Activated T-cell treated with anti-CD3 and anti-CD28 coated beads for 24 hours (primary cell): ENCODE measurements at regions not wholly inside any gene's neighbourhood (a gene's known extent, or its start where the extent isn't known, plus 50 kb on each side); places are given as distances from the start of the nearest gene placed in this dataset.
"Not testable (repeated sequence)": the region's sequence is repeated elsewhere in the genome, so short reads cannot be mapped to it uniquely, and the experiment has no call there.

Experiments
- DNase-seq: peaks from one replicate; pipeline ENCODE4 v3.0.0-alpha.2; 2020; ENCODE audit warnings: low read depth

DNA sequence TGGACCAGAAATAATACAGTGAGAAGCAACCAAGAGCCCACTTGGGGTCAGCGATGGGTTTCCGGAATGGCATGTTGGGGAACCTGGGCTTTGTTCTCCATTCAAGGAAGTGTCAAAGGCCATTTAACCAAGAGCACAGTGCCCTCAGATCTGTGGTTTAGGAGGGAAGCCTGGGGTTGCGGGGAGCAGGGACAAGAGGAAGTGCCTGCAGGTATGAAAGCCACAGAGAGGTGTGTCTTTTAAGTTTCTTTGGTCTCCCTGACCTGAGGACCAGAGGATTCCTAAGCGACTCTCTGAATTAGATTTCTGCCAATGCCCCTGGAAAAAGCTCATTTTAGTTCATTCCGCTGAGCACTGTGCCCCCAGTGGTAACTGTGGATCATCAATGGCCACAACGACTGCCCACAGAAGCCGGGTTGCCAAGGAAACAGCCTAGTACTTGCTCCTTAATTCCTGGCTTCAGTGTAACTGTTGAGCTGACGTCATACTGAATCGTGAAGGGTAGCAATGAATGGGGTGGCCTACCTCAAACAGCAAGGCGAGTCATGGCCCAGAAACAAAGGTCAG is 107.3 kb upstream of the SPIN1 start:
- DNase-seq, result no peak

- no peak for DNase-seq
These were observed 110.2 kb upstream of the SPIN1 start for GRCh38 chr9:88278036-88278435.

GRCh38 chr9:88274078-88274477 is 114.2 kb upstream of the SPIN1 start:
- DNase-seq, result no peak

GRCh38 chr9:88272986-88273385 is 115.3 kb upstream of the SPIN1 start:
- no peak for DNase-seq

DNA sequence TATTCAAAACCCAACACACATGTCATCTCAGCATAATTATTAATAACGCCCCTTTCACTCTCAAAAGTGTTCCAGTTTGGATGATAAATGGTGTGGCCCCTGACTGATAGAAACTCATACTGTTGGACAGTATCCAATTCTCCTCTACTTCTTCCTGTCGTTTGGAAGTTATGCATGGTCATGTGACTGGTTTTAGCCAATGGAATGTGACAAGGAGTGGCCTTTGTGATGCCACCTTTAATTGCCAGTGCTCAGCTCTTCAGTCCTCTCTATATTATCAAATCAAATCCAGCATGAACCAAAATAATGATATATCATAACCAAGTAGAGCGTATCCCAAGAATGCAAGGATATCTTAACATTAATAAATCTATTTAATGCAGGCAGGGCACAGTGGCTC is 117.8 kb upstream of the SPIN1 start:
- DNase-seq, result no peak

- no peak for DNase-seq
These were observed 119.4 kb upstream of the SPIN1 start for GRCh38 chr9:88268886-88269285.

DNA sequence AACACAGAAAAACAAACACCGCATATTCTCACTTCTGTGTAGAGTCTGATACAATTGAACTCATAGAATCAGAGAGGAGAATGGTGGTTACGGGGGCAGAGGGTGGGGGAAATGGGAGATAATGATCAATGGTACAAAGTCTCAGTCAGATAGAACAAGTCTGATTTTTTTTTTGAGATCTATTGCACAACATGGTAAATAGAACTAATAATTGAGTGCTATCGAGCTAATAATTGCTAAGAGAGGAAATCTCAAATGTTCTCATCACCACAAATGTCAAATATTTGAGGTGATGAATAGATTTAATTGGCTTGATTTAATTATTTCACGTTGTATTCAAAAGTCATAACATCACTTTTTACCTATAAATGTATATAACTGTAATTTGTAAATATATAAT is 121.0 kb upstream of the SPIN1 start:
- DNase-seq, result no peak

- no peak for DNase-seq
These were observed 121.8 kb upstream of the SPIN1 start for GRCh38 chr9:88266416-88266815.

DNA sequence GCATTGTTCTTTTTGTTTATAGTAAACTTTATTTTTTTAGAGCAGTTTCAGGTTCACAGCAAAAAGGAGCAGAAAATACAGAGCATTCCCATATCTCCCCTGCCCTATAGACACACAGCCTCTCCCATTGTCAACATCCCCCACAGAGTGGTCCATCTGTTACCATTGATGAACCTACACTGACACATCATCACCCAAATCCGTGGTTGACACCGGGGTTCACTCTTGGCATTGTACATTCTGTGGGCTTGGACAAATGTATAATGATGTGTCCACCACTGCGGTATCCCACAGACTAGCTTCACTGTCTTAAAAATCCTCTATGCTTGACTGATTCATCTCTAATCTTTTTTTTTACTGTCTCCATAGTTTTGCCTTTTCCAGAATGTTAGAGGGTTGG is 120.7 kb upstream of the SPATA31C2 start:
- DNase-seq, result no peak

- DNase-seq, result no peak
These were observed 120.3 kb upstream of the SPATA31C2 start for GRCh38 chr9:88258601-88259000.

GRCh38 chr9:88258024-88258423 is 119.7 kb upstream of the SPATA31C2 start:
- no peak for DNase-seq

DNA sequence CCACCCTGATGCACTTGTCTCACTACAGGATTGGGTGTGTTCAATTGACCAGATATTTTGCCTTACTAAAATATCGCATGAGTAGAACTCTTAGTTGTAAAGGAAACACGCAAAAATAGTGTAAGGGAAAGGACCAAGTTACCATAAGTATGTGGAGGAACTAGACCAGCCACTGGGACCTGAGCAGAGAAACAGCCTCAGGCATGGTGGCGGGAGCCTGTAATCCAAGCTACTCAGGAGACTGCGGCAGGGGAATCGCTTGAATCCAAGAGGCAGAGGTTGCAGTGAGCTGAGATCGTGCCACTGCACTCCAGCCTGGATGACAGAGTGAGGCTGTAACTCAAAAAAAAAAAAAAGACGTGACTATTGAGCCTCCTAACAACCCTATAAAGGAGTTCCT is 117.9 kb upstream of the SPATA31C2 start:
- DNase-seq, result no peak

GRCh38 chr9:88255806-88256205 is 117.5 kb upstream of the SPATA31C2 start:
- DNase-seq, result not testable (repeated sequence)

- no peak for DNase-seq
These were observed 113.6 kb upstream of the SPATA31C2 start for GRCh38 chr9:88251903-88252302.

DNA sequence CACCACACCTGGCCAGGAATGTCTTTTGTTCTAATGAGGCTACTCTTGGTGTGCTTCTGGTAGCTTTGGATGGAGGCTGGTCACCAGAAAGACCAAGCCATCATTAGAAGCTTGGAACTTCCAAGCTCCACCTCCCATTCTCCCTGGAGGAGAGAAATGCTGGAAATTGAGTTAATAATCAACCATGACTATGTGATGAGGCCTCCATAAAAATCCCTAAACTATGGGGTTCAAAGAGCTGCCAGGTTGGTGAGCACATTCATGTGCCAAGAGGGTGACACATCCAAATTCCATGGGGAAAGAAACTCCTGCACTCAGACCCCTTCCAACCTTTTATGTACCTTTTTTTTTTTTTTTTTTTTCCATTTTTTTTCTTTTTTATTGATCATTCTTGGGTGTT is 105.5 kb upstream of the SPATA31C2 start:
- no peak for DNase-seq

GRCh38 chr9:88242879-88243278 is 104.6 kb upstream of the SPATA31C2 start:
- DNase-seq, result no peak

DNA sequence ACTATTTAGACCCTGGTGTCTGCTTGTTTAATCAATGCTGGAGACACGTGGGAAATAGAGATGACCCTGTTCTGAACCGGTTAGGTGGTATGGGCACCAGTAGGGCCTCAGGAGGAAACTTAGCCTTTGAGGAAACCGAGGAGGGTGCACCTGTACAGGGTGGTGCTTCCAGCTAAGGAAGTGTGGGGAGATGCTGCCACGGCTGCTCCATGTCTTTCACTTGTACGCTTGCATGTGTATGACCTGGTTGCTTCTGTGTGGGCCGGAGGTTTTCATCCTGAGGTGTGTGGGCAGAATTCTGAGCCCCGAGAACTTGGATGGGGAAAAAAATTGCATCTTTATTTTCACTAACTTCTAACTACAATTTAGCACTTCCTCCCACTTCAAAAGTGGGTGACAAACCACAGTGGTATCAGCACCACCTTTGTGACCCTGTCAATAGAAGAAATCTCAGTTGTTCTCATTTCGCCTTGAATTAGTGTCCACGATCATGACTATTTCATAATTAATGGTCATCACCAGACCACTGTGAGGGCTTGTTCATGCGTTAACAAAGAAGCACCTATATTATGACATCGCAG is 99.8 kb upstream of the SPATA31C2 start:
- peak; percentile 15 for DNase-seq

DNA sequence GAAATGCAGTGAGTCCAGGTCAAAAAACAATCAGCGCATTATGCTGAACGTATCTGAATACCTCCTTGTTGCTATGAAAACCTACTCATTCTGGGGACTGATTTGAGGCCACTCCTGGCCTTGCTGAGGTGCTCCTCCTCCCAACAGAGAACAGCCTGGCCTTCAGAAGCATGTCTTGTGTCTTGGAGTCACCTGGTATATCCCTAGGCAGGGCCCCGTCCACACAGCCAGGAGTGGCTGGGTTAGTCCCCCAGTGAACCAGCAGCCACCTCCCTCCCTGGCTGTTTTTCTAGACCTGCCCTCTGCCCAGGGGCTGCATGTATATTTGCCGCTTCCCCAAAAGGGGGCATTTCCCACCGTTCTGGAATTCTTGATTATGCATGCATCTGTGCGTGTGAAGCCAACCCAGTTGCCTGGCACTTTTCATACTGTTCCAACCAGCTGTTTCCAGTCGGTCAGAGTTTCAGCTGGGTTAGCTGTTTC is 99.2 kb upstream of the SPATA31C2 start:
- DNase-seq, result no peak

GRCh38 chr9:88236511-88237478 is 98.5 kb upstream of the SPATA31C2 start:
- no peak for DNase-seq

GRCh38 chr9:88235615-88236014 is 97.3 kb upstream of the SPATA31C2 start:
- DNase-seq, result no peak

DNA sequence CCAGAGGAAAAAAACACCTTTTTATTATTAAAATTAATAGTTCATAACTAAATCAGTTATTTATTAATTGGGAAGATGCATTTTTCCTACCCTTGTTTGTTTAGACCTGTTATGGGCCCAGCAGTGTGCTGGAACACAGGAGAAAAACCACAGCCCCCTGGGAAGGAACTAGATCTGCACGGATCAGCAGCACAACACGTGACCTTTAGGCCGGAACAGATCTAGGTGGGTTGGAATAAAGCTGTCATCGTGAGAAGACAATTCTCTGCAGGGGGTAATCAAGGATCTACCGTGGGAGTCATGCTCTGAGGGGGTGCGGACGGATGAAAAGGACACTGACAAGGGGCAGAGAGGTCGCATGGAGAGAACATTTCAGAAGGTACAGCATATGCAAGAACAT is 95.8 kb upstream of the SPATA31C2 start:
- DNase-seq, result no peak

DNA sequence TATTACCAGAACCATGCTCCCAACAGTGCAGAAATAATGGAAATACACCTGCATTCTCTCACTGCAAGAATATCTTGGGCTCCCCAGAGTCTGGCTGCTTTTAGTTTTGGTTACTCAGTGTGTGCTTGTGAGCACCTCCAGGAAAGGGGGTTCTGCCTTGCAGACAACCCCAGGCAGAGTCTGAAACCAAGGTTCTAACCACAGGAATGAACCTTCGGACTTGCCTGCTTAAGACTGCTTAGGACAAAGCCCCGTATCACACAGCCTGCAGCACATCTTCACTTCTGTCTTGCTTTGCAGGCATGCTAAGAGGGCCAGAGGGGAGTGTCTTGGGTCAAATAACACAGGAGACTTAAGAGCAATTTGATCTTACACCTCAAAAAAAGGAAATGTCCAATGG is 94.8 kb upstream of the SPATA31C2 start:
- DNase-seq, result no peak

DNA sequence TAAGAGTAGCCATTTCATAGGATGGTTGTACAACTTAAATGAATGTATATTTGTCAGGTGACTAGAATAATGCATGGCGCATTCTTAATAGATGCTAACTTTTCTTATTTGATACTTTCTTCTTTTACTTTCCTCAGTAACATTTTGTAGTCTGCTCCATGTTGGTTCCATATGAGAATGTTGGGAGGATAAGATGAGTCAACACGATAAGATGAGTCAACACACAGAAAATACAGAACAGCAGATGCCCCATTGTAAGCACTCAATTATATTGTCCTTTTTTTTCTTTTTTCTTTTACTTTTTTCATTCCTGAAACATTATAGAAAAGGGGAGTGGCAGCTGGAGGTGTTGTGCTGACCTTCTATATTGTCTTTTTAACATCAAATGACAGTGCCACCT is 92.3 kb upstream of the SPATA31C2 start:
- no peak for DNase-seq
